Right renal pelvis (tissue), 4 donors: ENCODE measurements at regions not wholly inside any gene's neighbourhood (a gene's known extent, or its start where the extent isn't known, plus 50 kb on each side); places are given as distances from the start of the nearest gene placed in this dataset.
"Not testable (repeated sequence)": the region's sequence is repeated elsewhere in the genome, so short reads cannot be mapped to it uniquely, and the experiment has no call there.

Source experiments
- DNase-seq, 4 donors: peaks; one replicate each; pipeline ENCODE4 v3.0.0-alpha.2; 2013; ENCODE audit warnings: low read depth in 4 of 4, low spot score in 3 of 4, missing footprints in 1 of 4

DNA sequence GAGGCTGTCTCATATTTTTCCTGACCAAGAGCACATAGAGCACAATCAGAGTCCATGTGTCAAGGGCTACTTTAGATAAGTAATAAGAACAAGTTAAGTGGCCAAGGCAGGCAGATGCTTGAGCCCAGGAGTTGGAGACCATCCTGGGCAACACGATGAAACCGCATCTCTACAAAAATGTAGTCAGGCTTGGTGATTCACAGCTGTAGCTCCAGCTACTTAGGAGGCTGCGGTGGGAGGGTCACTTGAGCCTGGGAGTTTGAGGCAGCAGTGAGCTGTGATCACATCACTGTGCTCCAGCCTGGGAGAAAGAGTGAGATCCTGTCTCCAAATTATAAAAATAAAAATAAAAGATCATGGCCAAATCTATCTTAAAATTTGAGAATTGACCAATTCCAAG lies 767.9 kb upstream of the CTNND2 start:
- DNase-seq, result no peak

- no peak for DNase-seq
Measured at GRCh38 chr5:12669326-12669725, 765.1 kb upstream of the CTNND2 start.

DNA sequence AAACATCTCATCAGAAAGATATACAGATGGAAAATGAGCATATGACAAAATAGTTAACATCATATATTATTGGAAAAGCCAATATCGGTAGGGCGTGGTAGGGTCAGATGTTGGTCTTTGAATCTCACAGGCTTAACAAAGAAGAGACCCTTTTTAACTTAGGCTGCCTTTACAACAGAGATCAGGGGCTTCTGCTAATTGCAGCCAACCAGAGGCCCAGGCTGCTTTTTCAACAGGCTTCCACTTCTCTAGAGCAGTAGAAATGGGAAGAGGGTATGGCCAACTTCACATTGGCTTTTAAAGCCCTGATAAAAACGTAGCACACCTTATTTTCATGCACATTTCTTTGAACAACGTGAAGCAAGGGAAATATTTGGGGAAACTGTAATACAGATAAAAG lies 764.3 kb upstream of the CTNND2 start:
- DNase-seq, result no peak

- DNase-seq, result not testable (repeated sequence)
Measured at GRCh38 chr5:12667818-12668217, 763.6 kb upstream of the CTNND2 start.

- not testable (repeated sequence) for DNase-seq
Measured at GRCh38 chr5:12665772-12666171, 761.5 kb upstream of the CTNND2 start.

DNA sequence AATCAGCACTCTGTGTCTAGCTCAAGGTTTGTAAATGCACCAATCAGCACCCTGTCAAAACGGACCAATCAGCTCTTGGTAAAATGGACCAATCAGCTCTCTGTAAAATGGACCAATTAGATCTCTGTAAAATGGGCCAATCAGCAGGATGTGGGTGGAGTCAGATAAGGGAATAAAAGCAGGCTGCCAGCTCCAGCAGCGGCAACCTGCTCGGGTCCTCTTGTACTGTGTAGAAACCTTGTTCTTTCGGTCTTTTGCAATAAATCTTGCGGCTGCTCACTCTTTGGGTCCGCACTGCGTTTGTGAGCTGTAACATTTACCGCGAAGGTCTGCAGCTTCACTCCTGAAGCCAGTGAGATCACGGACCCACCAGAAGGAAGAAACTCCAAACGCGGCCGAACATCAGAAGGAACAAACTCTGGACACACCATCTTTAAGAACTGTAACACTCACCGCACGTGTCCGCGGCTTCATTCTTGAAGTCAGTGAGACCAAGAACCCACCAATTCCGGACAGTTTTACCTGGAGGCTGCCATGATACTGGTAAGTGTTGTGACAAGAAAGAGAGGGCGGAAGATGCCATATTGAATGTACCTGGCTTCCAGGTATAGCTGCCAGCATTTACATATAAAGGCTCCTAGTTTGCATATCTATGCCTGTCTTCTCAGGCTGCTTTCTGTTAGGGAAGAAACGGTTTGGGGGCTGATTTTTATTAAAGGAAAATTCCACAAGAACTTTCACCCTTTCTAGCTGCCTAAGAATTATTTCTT lies 758.5 kb upstream of the CTNND2 start:
- no peak for DNase-seq

- DNase-seq, result no peak
Measured at GRCh38 chr5:12661617-12662370, 757.5 kb upstream of the CTNND2 start.

GRCh38 chr5:12660279-12661107 lies 756.2 kb upstream of the CTNND2 start:
- DNase-seq, result not testable (repeated sequence)

DNA sequence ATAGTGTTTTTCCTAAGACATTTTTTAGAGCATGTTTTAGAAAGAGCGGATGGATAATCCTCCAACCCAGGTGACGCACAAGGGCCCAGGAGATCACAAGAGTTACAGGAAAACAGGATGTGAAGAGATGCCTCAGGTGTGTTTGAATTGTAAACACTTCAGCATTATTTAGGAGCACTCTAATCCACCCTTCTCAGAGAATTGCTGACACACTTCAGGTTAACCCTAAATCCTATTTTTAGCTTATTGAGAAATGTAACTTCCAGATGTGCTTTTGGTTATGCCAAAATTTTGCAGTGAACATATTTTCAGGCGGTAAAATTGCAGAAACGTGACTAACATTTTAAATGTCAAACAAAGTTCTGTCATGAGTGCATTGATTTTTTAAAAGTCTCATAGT lies 755.4 kb upstream of the CTNND2 start:
- no peak for DNase-seq

DNA sequence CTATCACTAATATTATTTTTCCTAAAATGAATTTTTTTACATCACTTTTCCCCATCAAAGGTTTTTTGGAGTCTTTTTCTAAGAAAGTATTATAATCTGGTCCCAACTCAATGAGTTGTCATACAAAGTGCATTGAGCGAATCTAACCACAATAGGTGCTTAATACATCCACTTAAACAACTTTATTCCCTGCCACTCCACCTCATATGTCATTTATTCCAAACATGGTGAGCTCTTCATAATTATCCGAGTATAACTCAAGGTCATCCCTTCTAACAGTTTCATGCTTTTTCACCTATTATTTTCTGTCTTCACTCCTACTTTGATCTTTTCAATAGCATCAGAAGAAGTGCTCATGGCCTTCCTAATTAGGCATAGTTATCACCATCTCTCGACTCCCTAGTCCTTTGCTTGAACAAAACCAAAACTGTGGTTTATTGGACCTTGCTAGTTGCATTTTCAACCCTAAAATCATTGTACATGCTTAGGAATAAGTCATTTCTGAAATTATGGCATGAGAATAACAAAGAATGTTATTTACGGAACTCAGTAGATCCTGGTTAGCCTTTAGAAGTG lies 754.7 kb upstream of the CTNND2 start:
- DNase-seq, result no peak

DNA sequence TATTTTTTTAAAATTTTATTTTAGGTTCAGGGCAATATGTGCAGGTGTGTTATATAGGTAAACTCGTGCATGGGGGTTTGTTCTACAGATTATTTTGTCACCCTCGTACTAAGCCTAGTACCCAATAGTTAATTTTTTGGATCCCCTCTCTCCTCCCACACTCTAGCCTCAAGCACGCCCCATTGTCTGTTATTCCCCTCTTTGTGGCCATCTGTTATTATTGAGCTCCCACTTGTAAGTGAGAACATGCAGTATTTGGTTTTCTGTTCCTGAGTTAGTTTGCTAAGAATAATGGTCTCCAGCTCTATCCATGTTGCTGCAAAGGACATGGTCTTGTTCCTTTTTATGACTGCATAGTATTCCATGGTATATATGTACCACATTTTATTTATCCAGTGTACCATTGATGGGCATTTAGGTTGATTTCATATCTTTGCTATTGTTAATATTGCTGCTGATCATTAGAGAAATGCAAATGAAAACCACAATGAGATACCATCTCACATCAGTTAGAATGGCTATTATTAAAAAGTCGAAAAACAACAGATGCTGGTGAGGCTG lies 753.7 kb upstream of the CTNND2 start:
- not testable (repeated sequence) for DNase-seq

DNA sequence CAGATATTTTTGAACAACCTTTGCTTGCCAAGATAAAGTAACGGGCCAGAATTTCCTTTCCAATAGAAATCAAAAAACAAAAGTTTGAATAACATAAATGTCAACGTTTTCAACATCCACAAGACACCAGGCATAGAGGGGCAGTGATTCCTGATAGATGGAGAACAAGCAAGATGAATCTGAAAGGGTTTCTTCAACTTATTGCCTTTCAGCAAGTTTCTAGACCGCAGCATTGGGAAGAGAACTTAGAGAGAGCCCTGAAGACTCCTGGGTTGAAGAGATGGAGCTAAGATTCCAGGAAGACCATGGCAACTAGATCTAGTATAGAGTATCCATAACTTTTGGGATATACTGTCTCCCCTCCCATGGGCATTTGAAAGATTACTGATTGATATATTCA lies 751.4 kb upstream of the CTNND2 start:
- no peak for DNase-seq

- no peak for DNase-seq
Measured at GRCh38 chr5:12652201-12652600, 748.0 kb upstream of the CTNND2 start.

- DNase-seq, result no peak
Measured at GRCh38 chr5:12648558-12648957, 744.3 kb upstream of the CTNND2 start.

- no peak for DNase-seq
Measured at GRCh38 chr5:12647613-12648012, 743.4 kb upstream of the CTNND2 start.

- no peak for DNase-seq
Measured at GRCh38 chr5:12645582-12645981, 741.3 kb upstream of the CTNND2 start.

GRCh38 chr5:12636209-12636608 lies 732.0 kb upstream of the CTNND2 start:
- DNase-seq, result no peak

DNA sequence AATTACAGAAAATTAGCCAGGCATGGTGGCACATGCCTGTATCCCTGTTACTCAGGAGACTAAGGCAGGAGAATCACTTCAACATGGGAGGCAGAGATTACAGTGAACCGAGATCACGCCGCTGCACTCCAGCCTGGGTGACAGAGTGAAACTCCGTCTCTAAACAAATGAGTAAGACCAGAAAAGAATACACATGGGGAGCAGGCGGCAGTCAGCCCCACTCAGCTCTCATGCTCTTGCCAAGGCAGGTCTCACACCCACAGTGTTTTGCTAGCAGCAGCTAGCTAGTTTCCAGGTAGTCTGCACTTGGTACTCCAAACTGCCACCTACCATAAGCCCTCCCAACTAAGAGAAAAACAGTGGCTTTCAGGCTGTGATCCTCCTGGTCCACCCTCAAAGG lies 722.3 kb upstream of the CTNND2 start:
- DNase-seq, result no peak

DNA sequence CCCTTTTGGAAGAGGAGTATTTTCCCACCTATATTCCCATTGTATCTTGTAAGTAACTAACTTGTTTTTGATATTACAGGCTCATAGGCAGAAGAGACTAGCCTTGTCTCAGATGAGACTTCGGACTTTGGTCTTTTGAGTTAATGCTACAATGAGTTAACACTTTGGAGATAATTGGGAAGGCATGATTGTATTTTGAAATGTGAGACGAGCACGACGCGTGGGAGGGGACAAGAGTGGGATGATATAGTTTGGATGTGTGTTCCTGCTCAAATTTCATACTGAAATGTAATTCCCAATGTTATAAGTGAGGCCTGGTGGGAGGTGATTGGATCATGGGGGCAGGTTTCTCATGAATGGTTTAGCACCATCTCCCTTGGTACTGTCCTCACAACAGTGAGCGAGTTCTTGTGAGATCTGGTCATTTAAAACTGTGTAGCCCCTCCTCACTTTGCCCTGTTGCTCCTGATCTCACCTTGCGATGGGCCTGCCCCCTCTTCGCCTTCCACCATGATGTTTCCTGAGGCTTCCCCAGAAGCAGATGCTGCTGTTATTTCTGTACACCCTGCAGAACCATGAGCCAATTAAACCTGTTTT lies 721.5 kb upstream of the CTNND2 start:
- DNase-seq, result no peak
